ENCODE measurements at regions not wholly inside any gene's neighbourhood (a gene's known extent, or its start where the extent isn't known, plus 50 kb on each side); places are given as distances from the start of the nearest gene placed in this dataset.

GRCh38 chr6:95439741-95440140, 137.6 kb upstream of the MANEA start:
- no peaks in the 10 kb centered on the region for H3K36me3 ChIP-seq (ENCODE audit: control insufficient read depth in 1 of 2, insufficient read depth in 2 of 2, low read length in 2 of 2)
- no peaks in the 10 kb centered on the region for H3K79me2 ChIP-seq (ENCODE audit: insufficient read depth, low read length)
- H3K9me2 ChIP-seq (ENCODE audit: insufficient read depth): no peaks in the 10 kb centered on the region
- no peak overlapping the region for H2AFZ ChIP-seq (ENCODE audit: low read depth, low read length, poor library complexity, severe bottlenecking)
- intact Hi-C loops (cut with micrococcal nuclease): no loop called here
- CTCF ChIA-PET: no interaction called here
- no peaks in the 10 kb centered on the region for H3K9me3 ChIP-seq (ENCODE audit: control insufficient read depth in 1 of 2, insufficient read depth in 1 of 2, low read depth in 1 of 2, low read length in 2 of 2)
- H3K4me3 ChIP-seq (replicated peaks in 1 of 2; ENCODE audit: low read depth in 1 of 2, low read length in 2 of 2): no peak overlapping the region
- no TSS peak for BruUV-seq (replicated peaks)
- no peaks in the 10 kb centered on the region for H3K4me1 ChIP-seq (ENCODE audit: control insufficient read depth in 1 of 2, insufficient read depth in 2 of 2, low read length in 2 of 2)
- no peak overlapping the region for H3K4me2 ChIP-seq (ENCODE audit: low read length)
- H3K27ac ChIP-seq (ENCODE audit: low read depth, low read length): no peak overlapping the region
- no peaks in the 10 kb centered on the region for H3K27me3 ChIP-seq (ENCODE audit: insufficient read depth, low read length)
- POLR2A ChIA-PET: no interaction called here
- DNase-seq (ENCODE audit: low read depth, low spot score) (no peak), ATAC-seq (no peak)
- H3K9ac ChIP-seq (ENCODE audit: low read length): no peak overlapping the region
- RAD21 ChIA-PET (ENCODE audit: low non-redundant PET in 1 of 2, low total read pairs in 2 of 2, uncharacterized antibody in 2 of 2, unreplicated experiment in 2 of 2): no interaction called here
- H4K20me1 ChIP-seq (ENCODE audit: insufficient read depth): no peaks in the 10 kb centered on the region
- TF ChIP-seq POLR2A (IDR thresholded peaks at IDR 0.05; ENCODE audit: borderline replicate concordance, extremely low read depth, insufficient read depth, insufficient read length) (no peak), YY1 (IDR thresholded peaks at IDR 0.05; ENCODE audit: extremely low read depth, insufficient replicate concordance, low read depth, low read length) (no peak), MAX (IDR thresholded peaks at IDR 0.05) (no peak), ZFX (IDR thresholded peaks at IDR 0.05) (no peak), JUND (IDR thresholded peaks at IDR 0.05) (no peak), CBX3 (IDR thresholded peaks at IDR 0.05; ENCODE audit: low read depth) (no peak), ZNF274 (IDR thresholded peaks at IDR 0.05; ENCODE audit: low read depth, low read length) (no peak), REST (IDR thresholded peaks at IDR 0.05; ENCODE audit: low read depth) (no peak), FOSL1 (IDR thresholded peaks at IDR 0.05; ENCODE audit: low read depth) (no peak)
